Stimulated activated CD4-positive, alpha-beta T cell treated with anti-CD3 and anti-CD28 coated beads, Interleukin-12 subunit alpha, Interleukin-12 subunit beta, amount 100 ng/mL, for 24 hours (primary cell): ENCODE measurements at regions not wholly inside any gene's neighbourhood (a gene's known extent, or its start where the extent isn't known, plus 50 kb on each side); places are given as distances from the start of the nearest gene placed in this dataset.

Source experiments
- DNase-seq, 2 experiments: peaks; one replicate each; pipeline ENCODE4 v3.0.0-alpha.2; 2020; ENCODE audit warnings: low read depth in 2 of 2

DNA sequence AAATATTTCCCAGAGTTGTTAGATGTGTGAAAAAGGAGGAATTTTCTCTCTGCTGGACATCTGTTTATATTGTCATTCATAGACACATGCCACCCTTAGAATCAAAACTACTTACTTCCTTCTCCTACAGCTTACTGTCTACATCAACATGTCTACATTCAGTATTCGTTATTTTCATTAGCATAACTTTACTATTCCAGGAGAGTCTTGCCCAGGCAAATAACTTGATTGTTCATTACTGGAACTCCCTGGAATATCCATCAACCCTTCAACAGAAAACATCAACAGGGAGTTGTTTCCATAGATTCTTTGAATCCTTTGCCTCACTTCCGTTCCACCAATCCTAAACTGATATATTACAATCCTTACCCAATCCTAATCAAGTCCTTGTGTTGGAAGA is 457.5 kb upstream of the ZNF608 start:
- no peak for DNase-seq

DNA sequence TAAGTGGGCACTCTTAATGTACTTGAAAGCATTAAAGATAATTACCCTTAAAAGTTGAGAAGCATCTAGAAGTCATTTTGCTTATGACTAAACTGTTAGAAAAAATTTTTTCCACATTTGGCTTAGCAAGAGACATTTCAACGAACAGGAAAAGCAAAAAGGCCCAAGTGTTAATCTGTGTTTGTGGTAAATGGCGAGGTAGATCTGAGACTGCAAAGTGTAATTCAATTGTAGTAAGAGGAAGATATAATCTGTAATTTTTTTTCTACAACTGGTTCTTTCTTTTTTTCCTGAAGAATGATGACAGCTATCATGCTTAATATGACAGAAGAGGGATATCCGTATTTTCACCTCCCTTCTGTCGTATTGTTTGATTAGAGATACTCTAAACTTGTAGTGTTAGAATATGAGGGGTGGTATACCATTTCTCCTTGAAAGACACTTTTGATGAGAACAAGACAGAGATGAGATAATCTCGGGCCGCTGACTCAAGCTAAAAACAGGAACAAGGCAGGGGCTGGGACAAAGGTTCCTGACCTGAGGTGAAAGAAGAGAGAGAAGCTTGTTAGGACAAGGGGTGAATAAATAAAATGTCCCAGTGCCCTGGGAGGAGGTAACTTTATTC is 459.3 kb upstream of the ZNF608 start:
- no peak for DNase-seq

DNA sequence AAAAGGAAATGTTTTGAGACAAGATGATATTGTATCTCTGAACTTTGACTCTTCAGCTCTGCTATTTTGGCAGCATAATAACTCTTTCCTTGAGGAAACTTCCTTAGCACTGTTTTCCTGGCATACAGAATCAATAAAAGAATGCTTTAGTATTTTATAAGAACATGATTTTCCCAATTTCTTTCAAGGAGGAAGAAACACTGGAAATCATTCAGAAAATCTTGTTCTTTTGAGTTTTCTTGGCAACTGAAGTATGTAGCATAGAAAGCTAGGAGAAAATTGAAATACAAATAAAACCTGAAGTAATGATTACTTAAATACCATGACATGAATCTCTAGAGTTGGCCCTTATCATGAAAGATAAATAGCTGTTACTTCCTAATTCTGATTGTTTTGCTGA is 461.4 kb upstream of the ZNF608 start:
- no peak for DNase-seq

- no peak for DNase-seq
These were observed 463.2 kb upstream of the ZNF608 start for GRCh38 chr5:125209650-125210049.

- no peak for DNase-seq
These were observed 464.0 kb upstream of the ZNF608 start for GRCh38 chr5:125210242-125210947.

DNA sequence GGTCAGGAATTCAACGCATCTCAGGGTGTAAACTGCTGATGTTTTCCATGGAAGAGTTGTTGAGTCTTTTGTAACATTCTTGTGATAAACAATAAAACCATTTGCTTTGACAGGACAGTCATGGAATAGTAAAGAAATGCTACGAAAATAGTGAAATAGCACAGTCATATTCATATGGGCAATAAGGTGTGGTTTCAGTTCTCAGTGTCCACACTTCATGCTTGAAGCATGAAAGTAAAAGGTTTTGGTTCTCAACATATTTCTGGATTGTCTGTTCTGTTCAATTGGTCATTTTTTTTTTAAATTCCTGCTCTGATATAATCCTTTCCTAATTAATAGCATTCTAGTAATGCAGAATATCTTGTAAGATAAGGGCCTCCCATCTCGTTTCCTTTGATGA is 467.6 kb upstream of the ZNF608 start:
- no peak for DNase-seq

- DNase-seq = no peak
These were observed 469.2 kb upstream of the ZNF608 start for GRCh38 chr5:125215593-125215992.

- DNase-seq = no peak
These were observed 473.3 kb upstream of the ZNF608 start for GRCh38 chr5:125219710-125220109.

GRCh38 chr5:125220284-125220683 is 473.8 kb upstream of the ZNF608 start:
- DNase-seq = no peak

DNA sequence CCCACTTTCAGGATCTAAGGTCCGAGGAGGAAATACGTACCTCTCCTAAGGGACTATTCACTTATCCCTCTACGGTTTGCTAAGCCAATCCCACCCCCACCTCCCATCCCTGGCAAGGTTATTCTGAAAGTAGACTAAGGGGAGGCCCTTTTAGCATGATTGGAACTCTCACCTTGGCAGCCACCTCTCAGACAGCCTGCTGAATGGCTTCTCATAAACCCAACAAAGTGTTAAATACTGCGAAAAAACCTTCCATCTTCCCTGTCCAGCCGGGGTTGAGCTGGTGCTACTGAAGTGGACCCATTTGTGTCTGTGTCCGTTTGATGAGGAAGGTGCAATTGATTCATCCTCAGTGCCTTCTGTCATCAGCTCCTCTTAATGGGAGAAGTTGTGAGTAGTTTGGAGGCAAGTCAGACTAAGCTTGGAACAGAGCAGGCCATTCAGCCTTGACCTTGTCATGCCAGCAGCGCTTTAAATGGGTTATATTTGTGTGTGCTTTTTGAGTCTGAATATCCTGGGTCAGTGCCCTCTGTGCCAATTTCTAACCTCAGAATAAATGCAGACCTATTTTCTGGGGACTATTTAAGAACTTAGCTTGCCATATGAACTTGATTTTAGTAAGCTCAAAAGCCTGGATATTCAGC is 476.3 kb upstream of the ZNF608 start:
- DNase-seq = no peak

- DNase-seq = no peak
These were observed 479.0 kb upstream of the ZNF608 start for GRCh38 chr5:125225424-125225823.

- DNase-seq = no peak
These were observed 480.4 kb upstream of the ZNF608 start for GRCh38 chr5:125226825-125227224.

DNA sequence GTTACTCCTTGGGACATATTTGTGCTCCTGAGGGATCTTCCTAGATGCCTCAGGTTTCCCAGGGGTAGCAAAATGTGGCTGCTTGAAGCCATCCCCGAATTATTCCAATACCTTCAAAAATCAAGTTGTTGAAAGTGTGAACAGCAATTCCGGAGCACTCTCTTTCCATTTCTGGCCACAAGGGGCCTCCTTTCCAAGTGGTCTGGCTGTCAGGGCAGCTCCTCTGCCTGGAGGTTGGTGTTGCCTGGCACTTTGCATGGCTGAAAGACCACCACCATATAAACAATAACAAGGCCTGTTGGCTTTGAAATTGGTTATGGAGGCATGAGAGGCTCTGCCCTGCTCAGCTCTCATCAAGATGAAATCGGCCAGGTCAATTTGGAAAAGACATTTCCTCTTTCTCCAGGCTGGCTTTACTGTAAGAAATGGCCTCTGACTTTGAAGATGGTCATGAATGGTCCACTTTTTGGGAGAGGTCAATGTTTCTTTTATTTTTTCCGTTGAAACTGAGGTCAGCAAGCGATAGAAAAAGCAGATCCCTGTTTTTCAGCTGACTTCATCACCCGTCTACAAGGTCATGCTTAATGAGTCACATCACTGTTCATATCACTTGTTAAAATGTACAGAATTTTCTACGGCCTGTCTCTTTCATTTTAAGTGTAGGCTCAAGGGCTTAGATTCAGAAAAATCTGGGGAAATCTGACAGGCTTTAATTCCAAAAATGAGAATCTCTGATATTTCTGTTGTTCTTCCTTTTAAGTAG is 481.1 kb upstream of the ZNF608 start:
- DNase-seq = no peak

DNA sequence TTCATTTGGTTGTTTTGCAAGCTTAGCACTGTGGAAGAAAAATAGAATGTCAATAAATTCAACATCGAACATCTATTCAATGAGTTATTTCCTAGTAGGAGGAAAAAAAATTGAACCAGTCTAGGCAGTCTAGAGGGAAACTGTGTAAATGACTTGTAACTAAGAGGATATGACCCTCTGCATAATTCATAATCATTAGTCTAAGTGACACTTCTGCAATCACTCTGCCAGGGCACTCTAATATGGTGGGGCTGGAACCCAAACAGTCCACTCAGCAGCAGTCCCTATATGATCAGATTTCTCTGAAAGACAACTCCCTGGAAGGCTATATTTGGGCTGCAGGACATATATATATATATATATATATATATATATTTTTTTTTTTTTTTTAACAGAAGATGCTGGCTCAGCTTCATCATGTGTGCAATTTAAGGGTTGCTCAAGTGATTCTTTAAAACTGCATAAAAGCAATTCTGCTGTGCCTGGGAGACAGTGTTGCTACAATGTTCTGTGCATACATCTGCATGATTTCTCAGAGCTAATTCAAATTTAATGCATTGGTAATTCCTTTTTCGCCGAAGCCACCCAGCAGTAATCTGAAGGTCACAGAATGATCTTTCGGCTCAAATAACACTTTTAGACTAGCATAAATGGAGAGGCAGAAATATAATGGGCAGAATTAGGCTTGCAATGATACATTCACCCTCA is 482.1 kb upstream of the ZNF608 start:
- no peak for DNase-seq

DNA sequence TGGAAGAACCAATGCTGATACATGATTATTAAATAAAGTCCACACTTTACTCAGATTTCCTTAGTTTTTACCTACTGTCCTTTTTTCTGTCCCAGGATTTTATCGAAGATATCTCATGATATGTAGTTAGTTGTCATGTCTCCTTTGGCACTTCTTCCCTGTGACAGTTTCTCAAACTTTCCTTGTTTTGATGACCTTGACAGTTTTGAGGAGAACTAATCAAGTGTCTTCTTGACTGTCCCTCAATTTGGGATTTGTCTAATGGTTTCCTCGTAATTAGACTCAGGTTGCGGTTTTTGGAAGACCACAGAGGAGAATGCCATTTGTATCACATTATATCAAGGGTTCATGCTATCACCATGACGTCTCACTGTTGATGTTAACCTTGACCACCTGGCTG is 483.1 kb upstream of the ZNF608 start:
- DNase-seq = no peak

DNA sequence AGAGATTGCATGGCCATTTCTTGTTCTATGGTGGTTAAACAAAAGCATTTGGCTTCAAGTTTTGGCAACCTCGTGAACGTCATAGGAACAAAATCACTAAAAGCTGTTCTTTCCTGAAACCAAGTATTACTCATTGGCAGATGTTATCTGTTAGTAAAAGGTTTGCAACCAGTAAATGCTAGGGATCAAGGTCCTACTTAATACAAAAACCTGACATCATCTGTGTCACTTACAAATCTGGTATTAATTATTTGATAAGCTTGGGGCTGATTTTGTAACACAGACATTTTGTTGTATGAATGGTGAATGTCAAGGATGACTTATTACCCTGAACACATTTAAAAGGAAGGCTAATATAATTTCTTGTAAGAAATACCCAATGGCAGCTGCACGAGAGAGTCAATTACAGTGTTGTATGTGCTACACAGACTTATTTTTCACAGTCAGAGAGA is 486.4 kb upstream of the ZNF608 start:
- DNase-seq = no peak

GRCh38 chr5:125233944-125234343 is 487.5 kb upstream of the ZNF608 start:
- no peak for DNase-seq

DNA sequence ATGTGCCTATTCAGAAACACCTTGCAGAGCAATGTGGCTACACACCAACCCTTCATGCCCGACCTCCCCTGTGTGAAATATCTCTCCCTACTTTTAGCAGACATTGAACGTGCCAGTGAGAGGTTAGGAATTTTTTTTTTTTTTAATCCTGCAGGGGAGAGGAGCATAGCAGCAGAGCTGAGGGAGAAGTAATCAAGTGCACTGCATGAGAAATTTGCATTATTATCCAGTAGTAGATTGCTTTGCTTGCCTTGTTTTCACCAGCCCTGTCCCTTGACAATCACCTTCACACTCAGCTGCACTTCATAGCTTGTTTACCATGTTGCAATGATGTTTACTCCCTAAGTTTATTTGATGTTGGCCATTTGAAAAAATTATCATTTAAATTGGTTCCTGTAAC is 489.6 kb upstream of the ZNF608 start:
- no peak for DNase-seq

- DNase-seq = no peak
These were observed 490.5 kb upstream of the ZNF608 start for GRCh38 chr5:125236981-125237380.

DNA sequence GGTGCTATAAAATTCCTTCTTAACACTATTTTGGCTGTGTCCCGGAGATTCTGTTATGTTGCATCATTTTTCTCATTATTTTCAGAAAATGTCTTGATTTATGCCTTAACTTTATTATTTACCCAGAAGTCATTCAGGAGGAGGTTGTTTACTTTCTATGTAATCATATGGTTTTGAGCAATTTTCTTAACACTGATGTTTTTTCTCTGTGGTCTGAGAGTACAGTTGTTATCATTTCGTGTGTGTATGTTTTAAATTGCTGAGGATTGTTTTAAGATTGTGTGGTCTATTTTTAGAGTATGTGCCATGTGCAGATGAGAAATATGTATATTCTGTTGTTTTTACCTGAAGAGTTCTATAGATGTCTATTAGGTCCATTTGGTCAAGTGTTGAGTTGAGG is 498.1 kb upstream of the ZNF608 start:
- no peak for DNase-seq

- no peak for DNase-seq
These were observed 498.8 kb upstream of the ZNF608 start for GRCh38 chr5:125245216-125245615.

DNA sequence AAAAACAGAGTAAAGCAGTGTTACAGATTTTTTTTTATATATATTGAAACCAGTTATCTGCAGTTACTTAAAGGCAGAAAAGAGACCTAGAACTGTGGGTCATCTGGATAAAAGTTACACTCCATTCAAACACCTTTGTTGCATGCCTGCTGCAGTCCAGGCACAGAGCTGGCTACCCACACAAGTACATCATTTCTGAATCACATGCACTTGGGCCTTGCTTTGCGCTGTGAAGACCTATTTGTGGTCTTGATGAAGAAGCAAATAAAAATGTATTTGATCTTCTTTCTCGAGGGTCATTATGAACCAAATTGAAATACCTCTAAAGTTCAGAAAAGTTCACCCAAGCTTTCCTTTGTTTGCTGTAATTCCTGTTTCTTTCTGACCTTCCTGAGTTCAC is 503.0 kb upstream of the ZNF608 start:
- no peak for DNase-seq
